ENCODE measurements at regions not wholly inside any gene's neighbourhood (a gene's known extent, or its start where the extent isn't known, plus 50 kb on each side); places are given as distances from the start of the nearest gene placed in this dataset.
A peak's percentile ranks its signal among the peaks of the same experiment; 100 is the strongest.
"Not testable (repeated sequence)": the region's sequence is repeated elsewhere in the genome, so short reads cannot be mapped to it uniquely, and the experiment has no call there.

DNA sequence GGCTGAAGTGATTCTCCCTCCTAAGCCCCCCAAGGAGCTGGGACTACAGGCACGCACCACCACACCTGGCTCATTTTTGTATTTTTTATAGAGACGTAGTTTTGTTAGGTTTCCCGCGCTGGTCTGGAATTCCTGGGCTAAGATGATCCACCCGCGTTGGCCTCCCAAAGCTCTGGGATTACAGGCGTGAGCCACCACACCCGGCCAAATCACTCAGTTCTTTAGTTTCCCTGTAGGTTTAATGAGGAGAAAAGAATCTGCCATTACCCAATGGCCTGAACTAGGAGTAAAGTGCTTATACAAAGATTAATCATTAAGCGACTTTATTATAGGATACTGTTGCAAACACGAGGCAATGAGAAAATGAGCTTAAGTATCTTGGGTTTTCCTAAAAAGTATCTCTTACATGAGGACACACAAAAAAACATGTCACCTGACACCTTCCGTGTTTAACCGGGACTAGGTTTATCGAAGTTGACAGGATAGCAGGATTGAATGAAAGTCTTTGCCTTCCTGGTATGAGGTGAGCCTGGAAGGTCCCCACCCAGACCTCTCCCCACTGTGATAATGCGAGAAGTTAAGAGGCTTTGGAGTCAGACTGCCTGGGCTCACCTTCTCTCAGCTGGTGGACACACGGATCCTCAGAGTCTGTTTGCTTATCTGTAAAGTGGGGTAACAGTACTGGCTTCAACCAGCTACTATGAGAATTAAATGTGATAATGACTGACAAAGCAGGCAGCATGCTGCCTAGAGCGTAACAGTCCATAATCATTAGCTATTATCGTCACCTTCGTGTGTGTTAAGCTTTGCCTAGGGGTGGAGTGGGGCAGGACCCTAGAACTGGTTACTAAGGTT lies 133.5 kb upstream of the KRAS start:
- no peak for DNase-seq (ENCODE audit: low read depth in 2 of 2)

DNA sequence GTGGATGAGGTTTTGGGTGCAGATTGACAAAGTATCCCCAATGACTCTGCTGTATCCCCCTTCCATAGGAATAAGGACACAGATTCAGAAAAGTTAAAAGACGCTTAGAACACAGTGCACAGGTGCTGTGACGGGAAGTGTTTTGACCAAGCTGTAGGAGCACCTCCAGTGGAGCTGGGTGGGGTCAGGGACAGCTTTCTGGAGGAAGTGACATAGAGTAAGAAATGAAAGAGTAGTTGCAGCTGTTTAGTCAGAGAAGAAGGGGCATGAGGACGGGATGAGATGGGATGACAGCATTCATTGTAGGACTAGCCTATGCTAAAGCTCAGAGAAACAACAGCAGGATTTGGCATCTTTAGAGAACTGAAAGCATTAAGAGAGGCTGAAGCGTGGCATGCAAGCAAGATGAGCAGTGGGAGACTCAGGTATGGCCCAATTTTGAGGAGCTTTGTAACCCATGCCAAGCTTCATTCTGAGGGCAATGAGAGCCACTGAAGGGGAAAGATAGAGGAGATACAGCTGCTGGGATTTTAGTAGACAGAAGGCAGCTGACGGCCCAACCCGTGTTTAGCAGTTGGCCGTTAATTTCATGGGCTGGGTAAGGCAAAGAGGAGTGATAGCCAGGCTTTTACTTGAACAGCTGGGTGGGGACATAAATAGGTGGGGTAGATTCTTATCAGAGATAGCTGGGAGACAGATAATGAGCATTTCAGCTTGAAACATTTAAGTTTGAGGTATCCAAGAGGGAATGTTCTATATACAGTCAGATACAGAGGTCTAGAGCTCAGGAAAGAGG lies 131.8 kb upstream of the KRAS start:
- no peak for DNase-seq (ENCODE audit: low read depth in 2 of 2)

DNA sequence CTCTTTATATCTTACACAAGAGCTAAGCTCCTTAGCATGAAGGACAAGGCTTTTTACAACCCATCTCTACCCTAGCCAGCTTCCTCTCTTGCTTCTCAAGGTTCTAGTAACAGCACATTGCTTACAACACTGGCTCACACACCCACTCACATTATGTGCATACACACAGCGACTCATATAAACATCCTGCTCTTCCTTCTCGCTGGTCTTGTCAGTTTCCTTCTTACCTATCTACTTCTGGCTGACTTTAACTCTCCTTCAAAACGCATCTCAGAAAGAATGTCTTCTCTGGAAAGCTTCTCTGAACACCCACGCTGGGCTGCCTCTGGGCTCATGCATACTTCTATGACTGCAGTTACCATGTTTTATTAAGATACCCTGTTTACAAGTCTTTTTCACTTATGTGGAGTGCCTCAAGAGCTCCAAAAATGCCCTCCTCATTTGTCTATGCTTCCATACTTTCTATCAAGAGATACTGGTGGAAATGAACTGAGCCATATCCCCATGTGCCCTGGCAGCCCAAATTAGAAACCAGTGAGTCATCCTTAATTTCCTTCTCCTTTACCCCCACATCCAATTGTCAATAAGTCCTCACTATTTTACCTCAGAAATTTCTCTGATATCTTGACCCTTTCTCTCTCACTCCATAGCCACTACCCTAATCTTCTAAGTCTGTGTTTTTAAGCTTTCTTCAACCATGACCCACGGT lies 126.9 kb upstream of the KRAS start:
- peak in 1 of 2 donors; percentile 20 for DNase-seq (ENCODE audit: low read depth in 2 of 2)

DNA sequence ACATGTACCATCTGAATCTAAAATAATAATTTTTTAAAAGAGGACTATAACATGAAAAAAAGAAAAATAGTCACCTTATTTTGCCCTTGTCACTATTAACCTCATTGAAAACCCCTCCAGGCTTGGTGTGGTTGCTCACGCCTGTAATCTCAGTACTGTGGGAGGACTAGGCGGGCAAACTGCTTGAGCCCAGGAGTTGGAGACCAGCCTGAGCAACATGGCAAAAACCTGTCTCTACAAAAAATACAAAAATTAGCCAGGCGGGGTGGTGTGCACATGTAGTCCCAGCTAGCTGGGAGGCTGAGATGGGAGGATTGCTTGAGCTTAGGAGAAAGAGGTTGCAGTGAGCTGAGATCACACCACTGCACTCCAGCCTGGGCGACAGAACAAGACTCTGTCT lies 126.3 kb upstream of the KRAS start:
- no peak for DNase-seq (ENCODE audit: low read depth in 2 of 2)

DNA sequence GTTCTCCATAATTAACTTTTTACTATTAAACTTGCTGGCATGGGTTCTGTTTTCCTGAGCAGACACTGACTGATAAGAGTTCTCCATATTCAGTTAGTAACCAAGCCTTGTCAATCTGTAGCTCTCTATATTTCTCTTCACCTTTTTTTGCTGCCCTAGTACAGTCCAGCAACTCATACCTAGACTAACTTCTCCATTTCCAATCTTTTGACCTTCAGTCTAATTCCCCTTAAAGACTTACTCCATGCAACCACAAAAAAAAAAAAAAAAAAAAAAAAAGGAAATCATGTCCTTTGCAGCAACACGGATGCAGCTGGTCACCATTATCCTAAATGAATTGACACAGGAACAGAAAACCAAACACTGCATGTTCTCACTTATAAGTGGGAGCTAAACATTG lies 125.7 kb upstream of the KRAS start:
- DNase-seq (ENCODE audit: low read depth in 2 of 2), result no peak

DNA sequence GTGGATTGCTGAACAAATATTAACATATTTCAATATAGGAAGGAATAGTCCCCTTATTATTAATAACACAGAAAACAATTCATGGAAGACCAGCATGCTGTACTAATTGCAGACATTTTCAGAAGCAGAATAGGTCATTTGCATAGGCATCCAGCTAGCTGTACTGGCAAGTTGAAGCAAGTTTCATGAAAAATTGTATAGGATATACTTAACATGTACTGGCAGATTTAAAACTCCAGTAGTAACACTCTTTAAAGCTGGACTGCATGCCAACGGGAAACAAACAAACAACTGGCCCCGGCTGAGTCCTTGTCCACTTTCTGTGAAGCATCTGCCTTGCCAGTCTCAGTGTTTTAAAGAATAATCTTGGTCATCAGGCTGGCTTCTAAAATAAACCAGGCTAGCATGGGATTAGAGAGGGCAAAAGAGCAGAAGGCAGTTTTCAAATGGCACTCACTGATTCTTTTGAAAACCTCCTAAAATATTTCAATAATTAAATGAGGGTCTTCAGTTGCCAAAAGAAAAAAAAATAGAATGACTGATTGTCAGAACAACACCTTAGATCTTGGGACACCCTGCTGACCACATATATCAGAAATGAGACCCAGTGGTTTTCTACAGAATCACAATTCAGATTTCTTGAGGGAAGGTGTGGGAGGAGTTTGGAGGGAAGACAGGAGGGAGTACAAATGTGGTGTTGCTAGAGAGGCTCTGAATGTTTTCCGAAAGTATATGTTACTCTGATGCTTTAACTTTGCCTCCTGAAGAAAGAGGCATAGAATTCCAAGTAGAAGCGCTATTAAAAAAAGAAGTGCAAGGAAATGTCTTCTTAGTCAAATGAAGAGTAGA lies 122.5 kb upstream of the KRAS start:
- DNase-seq (ENCODE audit: low read depth in 2 of 2), result no peak

DNA sequence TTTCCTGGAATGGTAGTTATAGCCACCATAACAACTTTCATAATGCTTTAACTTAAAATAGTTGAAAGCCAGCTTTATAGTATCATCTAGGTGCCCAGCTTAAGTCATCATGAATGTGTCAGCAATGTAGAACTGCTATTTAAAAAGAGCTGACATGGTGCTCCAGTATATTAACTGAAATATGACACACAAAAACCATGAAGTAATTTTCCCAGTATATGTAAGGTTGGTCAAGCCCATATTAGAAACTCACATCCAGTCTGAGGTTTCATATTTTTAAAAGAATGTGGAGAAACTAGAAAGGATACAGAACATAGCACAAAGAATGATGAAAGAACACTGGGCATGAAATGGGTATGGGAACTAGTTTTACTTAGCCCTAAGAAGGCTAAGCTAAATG lies 121.3 kb upstream of the KRAS start:
- DNase-seq (ENCODE audit: low read depth in 2 of 2), result no peak

DNA sequence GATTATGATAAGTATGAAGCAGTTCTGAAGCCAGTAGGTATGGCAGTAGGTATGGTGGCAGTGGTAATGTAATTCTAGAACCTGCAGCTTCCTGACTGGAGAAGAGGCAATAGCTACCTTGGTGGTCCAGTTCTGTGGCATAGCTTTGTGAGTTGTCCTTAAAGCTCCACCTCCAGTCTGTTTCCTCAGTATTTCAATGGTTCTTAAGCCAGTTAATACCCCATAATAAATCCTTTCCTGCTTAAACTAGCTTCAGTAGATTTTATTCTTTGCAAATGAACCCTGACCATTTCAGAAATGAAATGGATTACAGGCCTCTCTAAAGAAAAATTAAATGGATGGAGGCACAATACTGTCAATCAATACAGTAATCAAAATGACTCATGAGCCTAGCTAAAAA lies 117.8 kb upstream of the KRAS start:
- no peak for DNase-seq (ENCODE audit: low read depth in 2 of 2)

DNA sequence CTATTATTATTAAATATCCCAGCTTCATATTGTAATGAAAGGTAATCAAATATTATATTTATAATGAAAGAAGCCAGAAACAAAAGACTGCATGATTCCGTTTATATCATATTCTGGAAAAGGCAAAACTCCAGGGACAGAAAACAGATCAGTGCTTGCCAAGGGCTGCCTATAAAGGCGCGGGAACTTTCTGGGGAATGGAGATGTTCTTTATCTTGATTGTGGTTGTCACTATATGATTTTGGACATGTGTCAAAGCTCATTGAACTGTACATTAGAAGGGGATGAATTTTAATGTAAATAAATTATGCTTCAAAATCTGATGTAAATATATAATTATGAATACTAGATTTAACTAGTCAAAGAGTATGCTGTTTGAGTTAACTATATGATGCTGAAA lies 115.4 kb upstream of the KRAS start:
- DNase-seq (ENCODE audit: low read depth in 2 of 2), result no peak

- no peak for DNase-seq (ENCODE audit: low read depth in 2 of 2)
Observed at GRCh38 chr12:25365340-25365730, 114.6 kb upstream of the KRAS start.

GRCh38 chr12:25364529-25365339 lies 114.0 kb upstream of the KRAS start:
- peak; percentile 17 to 40 for DNase-seq (ENCODE audit: low read depth in 2 of 2)

DNA sequence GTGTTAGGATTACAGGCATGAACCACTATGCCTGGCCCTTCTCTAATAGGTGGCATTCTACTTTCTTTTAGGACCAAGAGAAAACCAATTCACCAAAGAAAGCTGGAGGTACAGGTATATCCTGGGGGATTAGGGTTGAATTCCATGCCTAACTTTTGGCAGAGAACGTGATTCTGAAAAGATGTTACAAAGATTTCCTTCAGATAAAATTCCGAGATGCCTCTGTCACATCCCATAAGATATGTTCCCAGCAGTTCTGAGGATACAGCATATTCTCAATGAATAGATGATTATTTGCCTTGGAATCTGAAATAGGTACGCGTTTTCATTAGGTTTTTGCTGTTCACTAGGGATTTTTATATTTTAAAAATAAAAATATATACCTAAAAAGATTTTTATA lies 111.9 kb upstream of the KRAS start:
- no peak for DNase-seq (ENCODE audit: low read depth in 2 of 2)

- no peak for DNase-seq (ENCODE audit: low read depth in 2 of 2)
Observed at GRCh38 chr12:25361511-25361910, 110.8 kb upstream of the KRAS start.

DNA sequence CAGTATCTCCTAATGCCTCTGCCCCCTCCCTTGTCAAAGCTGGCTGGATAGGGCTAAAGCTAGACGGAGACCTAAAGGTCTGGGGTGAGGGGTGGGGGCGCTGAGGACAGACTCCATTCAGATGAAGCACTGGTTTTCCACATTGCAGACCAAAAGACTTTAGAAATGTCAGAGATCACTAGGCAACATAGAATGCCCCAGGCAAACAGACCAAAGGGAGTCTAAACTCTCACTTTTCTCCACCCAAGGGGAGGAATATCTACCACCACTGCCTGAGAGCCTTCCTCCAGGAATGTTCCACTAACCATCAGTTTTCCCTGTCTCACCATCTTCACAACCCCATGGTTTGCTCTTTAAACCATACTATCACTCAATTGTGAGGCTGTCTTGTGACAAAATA lies 106.9 kb upstream of the KRAS start:
- DNase-seq (ENCODE audit: low read depth in 2 of 2), result no peak

GRCh38 chr12:25352942-25353341 lies 102.2 kb upstream of the KRAS start:
- DNase-seq (ENCODE audit: low read depth in 2 of 2), result not testable (repeated sequence)

GRCh38 chr12:25352083-25352918 lies 101.6 kb upstream of the KRAS start:
- DNase-seq (ENCODE audit: low read depth in 2 of 2), result no peak

- DNase-seq (ENCODE audit: low read depth in 2 of 2), result no peak
Observed at GRCh38 chr12:25348593-25348895, 97.8 kb upstream of the KRAS start.

DNA sequence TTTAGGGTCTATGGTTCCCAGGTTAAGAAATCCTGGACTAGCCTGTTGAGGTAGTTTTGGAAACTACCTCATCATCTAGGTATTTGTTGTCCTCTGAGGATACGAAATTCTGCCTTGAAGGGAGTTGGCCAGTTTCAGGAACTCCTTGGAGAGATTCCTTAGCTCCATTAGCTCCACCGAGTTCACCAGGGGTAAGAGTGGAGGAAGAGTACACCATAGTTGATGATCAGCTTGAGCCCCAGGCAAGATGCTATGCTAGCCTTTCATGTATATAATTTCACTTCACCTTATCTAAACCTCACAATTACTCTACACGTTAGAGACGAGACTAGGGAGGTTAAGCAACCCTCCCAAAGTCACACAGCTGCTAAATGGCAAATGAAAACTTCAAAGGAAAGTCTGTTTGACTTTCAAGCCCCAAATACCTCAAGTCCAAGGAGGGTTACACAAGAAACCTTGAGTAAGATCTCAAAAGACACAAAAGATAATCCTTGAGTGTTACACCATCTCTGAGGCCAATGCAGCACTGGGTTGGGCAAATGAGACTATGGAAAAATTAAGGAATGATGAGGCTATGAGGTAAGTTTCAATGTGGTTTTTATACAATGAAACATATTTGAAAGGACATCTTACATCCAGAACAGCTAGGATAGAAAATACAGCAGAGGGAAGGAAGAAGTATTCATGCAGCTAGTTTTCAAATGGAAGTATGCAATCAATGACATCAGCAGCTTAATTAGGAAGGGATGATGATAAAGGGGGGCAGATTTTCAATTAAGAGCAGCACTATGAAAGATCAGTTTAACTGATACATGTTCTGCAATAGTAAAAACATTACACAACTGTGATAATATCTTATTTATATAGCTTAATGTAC lies 97.2 kb upstream of the KRAS start:
- no peak for DNase-seq (ENCODE audit: low read depth in 2 of 2)

- DNase-seq (ENCODE audit: low read depth in 2 of 2), result not testable (repeated sequence)
Observed at GRCh38 chr12:25341877-25342276, 91.1 kb upstream of the KRAS start.

Data from stimulated activated CD8-positive, alpha-beta memory T cell treated with anti-CD3 and anti-CD28 coated beads, Interleukin-2, amount 100 ng/mL, for 48 hours (primary cell).